Neural cell (in vitro differentiated cells): ENCODE measurements at regions not wholly inside any gene's neighbourhood (a gene's known extent, or its start where the extent isn't known, plus 50 kb on each side); places are given as distances from the start of the nearest gene placed in this dataset.

ENCODE experiments used
- EZH2 ChIP-seq: fragments of 200-600, 300-800 bp; shearing (Covaris generic), sonication (generic); IDR thresholded peaks from 2 replicates; pipeline ENCODE4 v1.6.1; 2014; ENCODE audit warnings: antibody characterized with exemption, low read length, borderline replicate concordance, mild to moderate bottlenecking; ENCODE audit not compliant: insufficient read depth, poor library complexity, severe bottlenecking
- POLR2AphosphoS5 ChIP-seq: IDR thresholded peaks from 2 replicates; pipeline ENCODE4 v1.6.1; 2012
- RAD21 ChIP-seq: fragments of 450-650 bp; conservative IDR thresholded peaks from 2 replicates; pipeline ENCODE4 v1.6.1; 2014; ENCODE audit warnings: antibody characterized with exemption, mild to moderate bottlenecking, moderate library complexity
- TAF1 ChIP-seq: IDR thresholded peaks from 2 replicates; pipeline ENCODE4 v1.6.1; 2012; ENCODE audit warnings: low read depth
- TF ChIP-seq, protein P1 (sequence below): fragments of 450-650 bp; IDR thresholded peaks from 2 replicates; pipeline ENCODE4 v1.5.1; 2014; ENCODE audit warnings: antibody characterized with exemption, mild to moderate bottlenecking, moderate library complexity; ENCODE audit not compliant: poor library complexity, severe bottlenecking
- TF ChIP-seq, protein P2 (sequence below): IDR thresholded peaks from 2 replicates; pipeline ENCODE4 v1.6.1; 2012; ENCODE audit warnings: borderline replicate concordance

- TF ChIP-seq POLR2AphosphoS5 (no peak), EZH2 (no peak), TAF1 (no peak), RAD21 (no peak)
- TF ChIP-seq, protein P1, sequence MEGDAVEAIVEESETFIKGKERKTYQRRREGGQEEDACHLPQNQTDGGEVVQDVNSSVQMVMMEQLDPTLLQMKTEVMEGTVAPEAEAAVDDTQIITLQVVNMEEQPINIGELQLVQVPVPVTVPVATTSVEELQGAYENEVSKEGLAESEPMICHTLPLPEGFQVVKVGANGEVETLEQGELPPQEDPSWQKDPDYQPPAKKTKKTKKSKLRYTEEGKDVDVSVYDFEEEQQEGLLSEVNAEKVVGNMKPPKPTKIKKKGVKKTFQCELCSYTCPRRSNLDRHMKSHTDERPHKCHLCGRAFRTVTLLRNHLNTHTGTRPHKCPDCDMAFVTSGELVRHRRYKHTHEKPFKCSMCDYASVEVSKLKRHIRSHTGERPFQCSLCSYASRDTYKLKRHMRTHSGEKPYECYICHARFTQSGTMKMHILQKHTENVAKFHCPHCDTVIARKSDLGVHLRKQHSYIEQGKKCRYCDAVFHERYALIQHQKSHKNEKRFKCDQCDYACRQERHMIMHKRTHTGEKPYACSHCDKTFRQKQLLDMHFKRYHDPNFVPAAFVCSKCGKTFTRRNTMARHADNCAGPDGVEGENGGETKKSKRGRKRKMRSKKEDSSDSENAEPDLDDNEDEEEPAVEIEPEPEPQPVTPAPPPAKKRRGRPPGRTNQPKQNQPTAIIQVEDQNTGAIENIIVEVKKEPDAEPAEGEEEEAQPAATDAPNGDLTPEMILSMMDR = no peak
- TF ChIP-seq, protein P2, sequence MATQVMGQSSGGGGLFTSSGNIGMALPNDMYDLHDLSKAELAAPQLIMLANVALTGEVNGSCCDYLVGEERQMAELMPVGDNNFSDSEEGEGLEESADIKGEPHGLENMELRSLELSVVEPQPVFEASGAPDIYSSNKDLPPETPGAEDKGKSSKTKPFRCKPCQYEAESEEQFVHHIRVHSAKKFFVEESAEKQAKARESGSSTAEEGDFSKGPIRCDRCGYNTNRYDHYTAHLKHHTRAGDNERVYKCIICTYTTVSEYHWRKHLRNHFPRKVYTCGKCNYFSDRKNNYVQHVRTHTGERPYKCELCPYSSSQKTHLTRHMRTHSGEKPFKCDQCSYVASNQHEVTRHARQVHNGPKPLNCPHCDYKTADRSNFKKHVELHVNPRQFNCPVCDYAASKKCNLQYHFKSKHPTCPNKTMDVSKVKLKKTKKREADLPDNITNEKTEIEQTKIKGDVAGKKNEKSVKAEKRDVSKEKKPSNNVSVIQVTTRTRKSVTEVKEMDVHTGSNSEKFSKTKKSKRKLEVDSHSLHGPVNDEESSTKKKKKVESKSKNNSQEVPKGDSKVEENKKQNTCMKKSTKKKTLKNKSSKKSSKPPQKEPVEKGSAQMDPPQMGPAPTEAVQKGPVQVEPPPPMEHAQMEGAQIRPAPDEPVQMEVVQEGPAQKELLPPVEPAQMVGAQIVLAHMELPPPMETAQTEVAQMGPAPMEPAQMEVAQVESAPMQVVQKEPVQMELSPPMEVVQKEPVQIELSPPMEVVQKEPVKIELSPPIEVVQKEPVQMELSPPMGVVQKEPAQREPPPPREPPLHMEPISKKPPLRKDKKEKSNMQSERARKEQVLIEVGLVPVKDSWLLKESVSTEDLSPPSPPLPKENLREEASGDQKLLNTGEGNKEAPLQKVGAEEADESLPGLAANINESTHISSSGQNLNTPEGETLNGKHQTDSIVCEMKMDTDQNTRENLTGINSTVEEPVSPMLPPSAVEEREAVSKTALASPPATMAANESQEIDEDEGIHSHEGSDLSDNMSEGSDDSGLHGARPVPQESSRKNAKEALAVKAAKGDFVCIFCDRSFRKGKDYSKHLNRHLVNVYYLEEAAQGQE = no peak
Measured at GRCh38 chr9:12272471-12273120, 420.6 kb upstream of the TYRP1 start.
